Endothelial cell of umbilical vein (primary cell): ENCODE measurements at regions not wholly inside any gene's neighbourhood (a gene's known extent, or its start where the extent isn't known, plus 50 kb on each side); places are given as distances from the start of the nearest gene placed in this dataset.

ENCODE experiments used
- BruUV-seq: library from RNA; stranded (reverse); fragments of 400-500 nt; replicated peaks from 2 replicates; lab custom pipeline; 2021; lab: Mats Ljungman, UMichigan
- CTCF ChIA-PET: fragments of 300-600, 350-600 bp; sonication (Branson Sonifier 250); formaldehyde crosslinking; loops from one replicate; lab custom pipeline; 2021; ENCODE audit warnings: antibody characterized with exemption, inconsistent platforms; lab: Charles Lee
- POLR2A ChIA-PET: fragments of 300-600, 350-600 bp; sonication (Branson Sonifier 250); formaldehyde crosslinking; loops from one replicate; lab custom pipeline; 2021; ENCODE audit warnings: antibody characterized with exemption, inconsistent platforms; lab: Charles Lee
- DNase-seq: peaks from one replicate; pipeline ENCODE4 v3.0.0-alpha.2; 2011; ENCODE audit warnings: low read depth, low spot score
- FAIRE-seq: peaks from 2 replicates; lab custom pipeline; 2011; peaks lifted over from hg19 to GRCh38; lab: Jason Lieb, UNC
- H2AFZ ChIP-seq: 2 replicates; pipeline ENCODE4 v1.6.0; 2012; ENCODE audit warnings: low read depth, low read length, control low read depth, inconsistent platforms
- H3K27ac ChIP-seq: 2 replicates; pipeline ENCODE4 v1.5.1; 2011; ENCODE audit warnings: low read depth, mild to moderate bottlenecking, control low read depth, low read length, moderate library complexity; ENCODE audit not compliant: insufficient read depth
- H3K27me3 ChIP-seq, 2 experiments: 2 replicates each; pipeline versions ENCODE4 v1.6.0 to v1.6.1; 2011; ENCODE audit warnings: low read length in 2 of 2, mixed read lengths in 1 of 2; ENCODE audit not compliant: control insufficient read depth in 2 of 2, insufficient read depth in 2 of 2
- H3K36me3 ChIP-seq, 2 experiments: 2 replicates in 1 of 2; 3 replicates in 1 of 2; pipeline ENCODE4 v1.5.1; 2011; ENCODE audit warnings: low read length in 2 of 2, mild to moderate bottlenecking in 1 of 2, moderate library complexity in 1 of 2; ENCODE audit not compliant: control insufficient read depth in 2 of 2, insufficient read depth in 2 of 2; ENCODE audit errors: extremely low read depth in 1 of 2
- H3K4me1 ChIP-seq: 3 replicates; pipeline ENCODE4 v1.5.1; 2011; ENCODE audit warnings: mild to moderate bottlenecking, low read length; ENCODE audit not compliant: control insufficient read depth, insufficient read depth; ENCODE audit errors: extremely low read depth
- H3K4me2 ChIP-seq: 2 replicates; pipeline ENCODE4 v1.6.1; 2011; ENCODE audit warnings: low read length, control low read depth, mixed read lengths; ENCODE audit not compliant: insufficient read depth
- H3K4me3 ChIP-seq, 3 experiments: fragments of 200-600 bp in 1 of 3; sonication (generic), shearing (Covaris generic) in 1 of 3; replicated peaks in 1 of 3; 2 replicates each; pipeline ENCODE4 v1.5.1; 2011 to 2016; ENCODE audit warnings: control low read depth in 3 of 3, low read length in 3 of 3, mild to moderate bottlenecking in 2 of 3, inconsistent platforms in 1 of 3, low read depth in 1 of 3, moderate library complexity in 1 of 3; ENCODE audit not compliant: insufficient read depth in 1 of 3
- H3K79me2 ChIP-seq: 2 replicates; pipeline ENCODE4 v1.6.0; 2012; ENCODE audit warnings: low read length, inconsistent platforms; ENCODE audit not compliant: control insufficient read depth, insufficient read depth
- H3K9ac ChIP-seq: replicated peaks from 2 replicates; pipeline ENCODE3; 2011; ENCODE audit warnings: low read length, control low read depth; ENCODE audit not compliant: insufficient read depth; ENCODE audit errors: extremely low read depth
- H3K9me1 ChIP-seq: replicated peaks from 3 replicates; pipeline ENCODE4 v1.6.0; 2011; ENCODE audit warnings: mild to moderate bottlenecking, low read length; ENCODE audit not compliant: control insufficient read depth, insufficient read depth; ENCODE audit errors: extremely low read depth
- H3K9me3 ChIP-seq: replicated peaks from 2 replicates; pipeline ENCODE4 v1.5.1; 2012; ENCODE audit warnings: low read length, inconsistent platforms; ENCODE audit not compliant: control insufficient read depth, insufficient read depth
- H4K20me1 ChIP-seq: replicated peaks from 2 replicates; pipeline ENCODE3; 2011; ENCODE audit warnings: mild to moderate bottlenecking, low read length; ENCODE audit not compliant: control insufficient read depth, insufficient read depth; ENCODE audit errors: extremely low read depth
- EZH2 ChIP-seq: IDR thresholded peaks from 2 replicates; pipeline ENCODE4 v1.6.1; 2012; ENCODE audit warnings: borderline replicate concordance, low read depth, mild to moderate bottlenecking, moderate library complexity, low read length, inconsistent platforms; ENCODE audit not compliant: severe bottlenecking
- FOS ChIP-seq: IDR thresholded peaks from 2 replicates; pipeline ENCODE4 v1.6.1; 2011; ENCODE audit warnings: mild to moderate bottlenecking, low read length, moderate library complexity, borderline replicate concordance; ENCODE audit not compliant: insufficient read depth
- GATA2 ChIP-seq: IDR thresholded peaks from 2 replicates; pipeline ENCODE4 v1.7.0; 2011; ENCODE audit warnings: low read depth, mild to moderate bottlenecking, moderate library complexity, mixed read lengths, low read length; ENCODE audit not compliant: insufficient read length, insufficient read depth
- JUN ChIP-seq: IDR thresholded peaks from 2 replicates; pipeline ENCODE4 v1.6.1; 2011; ENCODE audit warnings: borderline replicate concordance, low read depth; ENCODE audit not compliant: insufficient read length, insufficient read depth
- MYC ChIP-seq: IDR thresholded peaks from one replicate; pipeline ENCODE4 v1.6.1; 2011; ENCODE audit warnings: mild to moderate bottlenecking, low read depth, low read length
- POLR2A ChIP-seq: IDR thresholded peaks from 2 replicates; pipeline ENCODE4 v1.6.1; 2012; ENCODE audit warnings: low read depth, mild to moderate bottlenecking, control low read depth, low read length
- POLR2AphosphoS5 ChIP-seq: IDR thresholded peaks from 2 replicates; pipeline ENCODE4 v1.6.1; 2012; ENCODE audit warnings: low read depth, mild to moderate bottlenecking, control low read depth, low read length, moderate library complexity; ENCODE audit not compliant: insufficient read depth
- dilution Hi-C: fragments of 300-500 bp; cut with MboI; formaldehyde crosslinking; loops from one replicate; pipeline ENCODE4 v1.15.0; 2019; ENCODE audit warnings: low sequenced_read_pairs; ENCODE audit not compliant: extremely low pct_ligation_motif_present
- intact Hi-C: fragments of 100-400 bp; cut with micrococcal nuclease; formaldehyde crosslinking; loops from one replicate; pipeline ENCODE4 v1.10.0; 2022
- TF ChIP-seq, protein P1 (sequence below): IDR thresholded peaks from 2 replicates; pipeline ENCODE4 v1.6.1; 2011; ENCODE audit not compliant: insufficient read depth, insufficient read length
- TF ChIP-seq, protein P2 (sequence below), 2 donors: IDR thresholded peaks; 1 replicate in 1 of 2; 2 replicates in 1 of 2; pipeline ENCODE4 v1.5.1; 2011; ENCODE audit warnings: low read length in 2 of 2, mild to moderate bottlenecking in 2 of 2, moderate library complexity in 2 of 2, control low read depth in 1 of 2, inconsistent platforms in 1 of 2, low read depth in 1 of 2; ENCODE audit not compliant: insufficient read depth in 1 of 2; ENCODE audit errors: extremely low read depth in 1 of 2

DNA sequence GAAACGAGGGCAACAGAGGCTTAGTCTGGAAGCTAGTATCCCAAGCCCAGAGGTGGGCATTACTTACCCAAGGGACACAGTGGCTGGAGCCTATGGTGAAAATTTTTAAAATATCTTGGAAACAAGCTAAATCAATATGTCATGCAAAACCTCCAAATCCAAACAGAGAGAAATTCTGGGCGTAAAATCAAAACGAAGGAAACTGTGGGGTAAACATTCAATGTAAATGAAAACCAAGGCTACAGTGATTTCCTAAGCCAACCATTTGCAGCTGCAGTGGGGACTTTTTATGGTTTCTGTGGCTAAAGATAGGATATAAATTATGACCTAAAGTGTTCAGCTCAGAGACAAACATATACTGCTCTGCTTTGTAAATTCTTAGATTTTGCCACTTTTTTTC, 507.7 kb upstream of the DIAPH2 start:
- TF ChIP-seq GATA2, result no peak
- TF ChIP-seq, protein P1, sequence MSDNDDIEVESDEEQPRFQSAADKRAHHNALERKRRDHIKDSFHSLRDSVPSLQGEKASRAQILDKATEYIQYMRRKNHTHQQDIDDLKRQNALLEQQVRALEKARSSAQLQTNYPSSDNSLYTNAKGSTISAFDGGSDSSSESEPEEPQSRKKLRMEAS, result no peak
- no peak for TF ChIP-seq POLR2A
- TF ChIP-seq POLR2AphosphoS5, result no peak
- TF ChIP-seq JUN, result no peak
- no peak for TF ChIP-seq FOS
- TF ChIP-seq, protein P2, sequence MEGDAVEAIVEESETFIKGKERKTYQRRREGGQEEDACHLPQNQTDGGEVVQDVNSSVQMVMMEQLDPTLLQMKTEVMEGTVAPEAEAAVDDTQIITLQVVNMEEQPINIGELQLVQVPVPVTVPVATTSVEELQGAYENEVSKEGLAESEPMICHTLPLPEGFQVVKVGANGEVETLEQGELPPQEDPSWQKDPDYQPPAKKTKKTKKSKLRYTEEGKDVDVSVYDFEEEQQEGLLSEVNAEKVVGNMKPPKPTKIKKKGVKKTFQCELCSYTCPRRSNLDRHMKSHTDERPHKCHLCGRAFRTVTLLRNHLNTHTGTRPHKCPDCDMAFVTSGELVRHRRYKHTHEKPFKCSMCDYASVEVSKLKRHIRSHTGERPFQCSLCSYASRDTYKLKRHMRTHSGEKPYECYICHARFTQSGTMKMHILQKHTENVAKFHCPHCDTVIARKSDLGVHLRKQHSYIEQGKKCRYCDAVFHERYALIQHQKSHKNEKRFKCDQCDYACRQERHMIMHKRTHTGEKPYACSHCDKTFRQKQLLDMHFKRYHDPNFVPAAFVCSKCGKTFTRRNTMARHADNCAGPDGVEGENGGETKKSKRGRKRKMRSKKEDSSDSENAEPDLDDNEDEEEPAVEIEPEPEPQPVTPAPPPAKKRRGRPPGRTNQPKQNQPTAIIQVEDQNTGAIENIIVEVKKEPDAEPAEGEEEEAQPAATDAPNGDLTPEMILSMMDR (IDR thresholded peaks at IDR 0.05; ENCODE audit: extremely low read depth in 1 of 2, insufficient read depth in 1 of 2, low read depth in 1 of 2, low read length in 2 of 2), result no peak
- TF ChIP-seq MYC, result no peak
- no peak for TF ChIP-seq EZH2
- no peak overlapping the region for H2AFZ ChIP-seq
- no peaks in the 10 kb centered on the region for H3K36me3 ChIP-seq
- no peaks in the 10 kb centered on the region for H3K79me2 ChIP-seq
- intact Hi-C loops, result no loop called here
- DNase-seq, result no peak
- no peak overlapping the region for H3K9ac ChIP-seq
- H3K4me3 ChIP-seq, result no peak overlapping the region
- no peaks in the 10 kb centered on the region for H3K9me3 ChIP-seq
- H3K9me1 ChIP-seq, result no peaks in the 10 kb centered on the region
- H3K4me2 ChIP-seq, result no peak overlapping the region
- no peaks in the 10 kb centered on the region for H3K27me3 ChIP-seq
- no peaks in the 10 kb centered on the region for H3K4me1 ChIP-seq
- ChIA-PET CTCF (no interaction called here), POLR2A (no interaction called here)
- BruUV-seq, result no TSS peak
- no peaks in the 10 kb centered on the region for H4K20me1 ChIP-seq
- dilution Hi-C loops, result no loop called here
- no peak for FAIRE-seq
- no peak overlapping the region for H3K27ac ChIP-seq
